Upper lobe of left lung (tissue), 6 donors: ENCODE measurements at regions not wholly inside any gene's neighbourhood (a gene's known extent, or its start where the extent isn't known, plus 50 kb on each side); places are given as distances from the start of the nearest gene placed in this dataset.
"Not testable (repeated sequence)": the region's sequence is repeated elsewhere in the genome, so short reads cannot be mapped to it uniquely, and the experiment has no call there.

ENCODE experiments used
- ATAC-seq, 2 donors: fragments of 200-7000 bp; cut with Tn5 transposase; one replicate each; pipeline ENCODE4 v1.9.1; 2022; ENCODE audit warnings: mild to moderate bottlenecking in 2 of 2, moderate library complexity in 2 of 2; ENCODE audit not compliant: low FRiP score in 2 of 2
- DNase-seq, 2 donors: peaks; one replicate each; pipeline ENCODE4 v3.0.0-alpha.2; 2019 to 2020
- H3K27ac ChIP-seq, 4 donors: fragments of 200-600 bp; sonication (generic); one replicate each; pipeline ENCODE4 v1.5.1; 2016 to 2019
- H3K27me3 ChIP-seq, 4 donors: fragments of 200-600 bp; sonication (generic); one replicate each; pipeline ENCODE4 v1.5.1; 2017 to 2019
- H3K36me3 ChIP-seq, 4 donors: fragments of 200-600 bp; sonication (generic); one replicate each; pipeline ENCODE4 v1.5.1; 2016 to 2019
- H3K4me1 ChIP-seq, 4 donors: fragments of 200-600 bp; sonication (generic); one replicate each; pipeline ENCODE4 v1.5.1; 2018 to 2019
- H3K4me3 ChIP-seq, 4 donors: fragments of 200-600 bp; sonication (generic); one replicate each; pipeline ENCODE4 v1.5.1; 2017 to 2019; ENCODE audit warnings: mild to moderate bottlenecking in 2 of 4, moderate library complexity in 1 of 4
- H3K9me3 ChIP-seq, 4 donors: fragments of 200-600 bp; sonication (generic); one replicate each; pipeline ENCODE4 v1.5.1; 2018 to 2019
- CTCF ChIP-seq, 6 experiments: fragments of 450-650 bp in 4 of 6; fragments of 200-600 bp in 2 of 6; sonication (generic) in 2 of 6; IDR thresholded peaks; one replicate each; pipeline ENCODE4 v1.5.1; 2016 to 2019; ENCODE audit warnings: antibody characterized with exemption in 6 of 6
- EP300 ChIP-seq, 4 donors: sonication (generic); formaldehyde crosslinking; IDR thresholded peaks; one replicate each; pipeline ENCODE4 v1.5.1; 2017; ENCODE audit warnings: antibody characterized with exemption in 4 of 4, control low read depth in 2 of 4
- POLR2A ChIP-seq, 4 donors: fragments of 450-650 bp; IDR thresholded peaks; one replicate each; pipeline ENCODE4 v1.5.1; 2016 to 2017; ENCODE audit warnings: antibody characterized with exemption in 4 of 4, mild to moderate bottlenecking in 2 of 4
- POLR2AphosphoS5 ChIP-seq, 2 donors: sonication (generic); formaldehyde crosslinking; IDR thresholded peaks; one replicate each; pipeline ENCODE4 v1.5.1; 2017; ENCODE audit warnings: antibody characterized with exemption in 2 of 2
- WGBS, 2 donors: methylation state at CpG; one replicate each; pipeline ENCODE4 v1.1.5; 2017 to 2018; 5-methylcytosine and 5-hydroxymethylcytosine counted together
- donor health status: DM: no; HTN: no; CAD: no; lungs with moderate emphysema.
- donor health status: DM: no; HTN: yes; CAD: no; lungs with severe emphysema.

GRCh38 chr9:38128752-38129270 is 59.8 kb upstream of the SHB start:
- Histone ChIP-seq H3K4me1 (no peaks in the 10 kb centered on the region), H3K4me3 (no peak overlapping the region), H3K27me3 (no peaks in the 10 kb centered on the region), H3K36me3 (no peaks in the 10 kb centered on the region), H3K9me3 (no peaks in the 10 kb centered on the region), H3K27ac (no peak overlapping the region)
- DNase-seq (no peak), ATAC-seq (no peak)
- TF ChIP-seq EP300 (IDR thresholded peaks at IDR 0.05) (no peak), POLR2A (IDR thresholded peaks at IDR 0.05) (no peak), POLR2AphosphoS5 (IDR thresholded peaks at IDR 0.05) (no peak), CTCF (IDR thresholded peaks at IDR 0.05) (no peak)
- WGBS, 2 donors = 88 to 95% methylated on average over 5 of the region's 5 CpGs

DNA sequence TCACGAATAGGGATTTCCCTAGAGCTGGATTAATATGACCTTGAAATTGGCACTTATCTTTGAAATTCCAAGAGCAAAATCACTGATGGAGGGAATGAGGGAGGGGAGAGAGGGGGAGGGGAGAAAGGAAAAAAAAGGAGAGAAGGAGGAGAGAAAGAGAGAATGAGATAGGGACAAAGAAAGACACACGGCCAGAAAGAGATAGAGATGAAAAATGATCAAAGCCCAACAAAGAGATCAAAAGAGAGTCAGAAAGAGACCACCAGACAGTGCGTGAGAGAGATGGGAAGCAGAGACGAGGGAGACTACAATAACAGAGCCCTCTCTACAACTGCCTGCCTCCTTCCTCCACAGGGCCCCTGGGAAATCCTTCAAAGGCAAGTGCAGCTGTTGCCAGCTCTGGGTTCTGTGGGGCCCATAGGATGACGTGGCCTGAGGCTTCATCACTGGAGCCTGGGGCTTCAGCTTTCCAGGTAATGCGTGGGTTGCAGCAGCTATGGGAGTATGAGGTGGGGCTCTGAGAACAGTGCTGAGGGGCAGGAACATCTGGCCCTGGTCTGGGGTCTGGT is 58.3 kb upstream of the SHB start:
- Histone ChIP-seq H3K4me3 (no peak overlapping the region), H3K4me1 (no peaks in the 10 kb centered on the region), H3K27me3 (no peaks in the 10 kb centered on the region), H3K36me3 (no peaks in the 10 kb centered on the region), H3K27ac (no peak overlapping the region), H3K9me3 (no peaks in the 10 kb centered on the region)
- TF ChIP-seq EP300 (IDR thresholded peaks at IDR 0.05) (no peak), POLR2A (IDR thresholded peaks at IDR 0.05) (no peak), POLR2AphosphoS5 (IDR thresholded peaks at IDR 0.05) (no peak), CTCF (IDR thresholded peaks at IDR 0.05) (no peak)
- DNase-seq (no peak), ATAC-seq (no peak)
- 83 to 84% methylated on average over 6 of the region's 6 CpGs for WGBS, 2 donors

DNA sequence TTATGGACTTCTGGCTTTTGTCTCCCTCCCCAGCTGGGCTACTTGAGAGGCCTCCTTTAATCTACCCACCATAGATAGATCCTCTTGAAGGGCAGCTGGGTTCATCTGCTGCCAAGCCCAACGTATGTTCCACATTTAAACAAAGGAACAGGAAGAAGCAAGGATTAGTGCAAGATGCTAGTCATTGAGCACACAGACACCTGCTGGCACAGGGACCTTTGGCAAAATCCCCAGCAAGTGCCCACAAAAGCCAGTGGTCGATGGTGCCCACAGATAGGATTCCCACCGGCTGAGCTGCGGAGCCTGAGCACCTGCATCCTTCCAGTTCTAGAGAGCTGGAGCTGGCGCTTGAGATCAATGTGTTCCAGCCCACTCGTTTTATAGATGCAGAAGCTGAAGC is 57.7 kb upstream of the SHB start:
- Histone ChIP-seq H3K4me3 (no peak overlapping the region), H3K36me3 (no peaks in the 10 kb centered on the region), H3K4me1 (no peaks in the 10 kb centered on the region), H3K27me3 (no peaks in the 10 kb centered on the region), H3K27ac (no peak overlapping the region), H3K9me3 (no peaks in the 10 kb centered on the region)
- WGBS, 2 donors = 50 to 83% methylated on average over 2 to 6 of the region's 6 CpGs
- no peak for TF ChIP-seq POLR2A (IDR thresholded peaks at IDR 0.05)
- TF ChIP-seq EP300 (IDR thresholded peaks at IDR 0.05) = no peak
- TF ChIP-seq POLR2AphosphoS5 (IDR thresholded peaks at IDR 0.05) = no peak
- no peak for TF ChIP-seq CTCF (IDR thresholded peaks at IDR 0.05)
- ATAC-seq = no peak
- no peak for DNase-seq

DNA sequence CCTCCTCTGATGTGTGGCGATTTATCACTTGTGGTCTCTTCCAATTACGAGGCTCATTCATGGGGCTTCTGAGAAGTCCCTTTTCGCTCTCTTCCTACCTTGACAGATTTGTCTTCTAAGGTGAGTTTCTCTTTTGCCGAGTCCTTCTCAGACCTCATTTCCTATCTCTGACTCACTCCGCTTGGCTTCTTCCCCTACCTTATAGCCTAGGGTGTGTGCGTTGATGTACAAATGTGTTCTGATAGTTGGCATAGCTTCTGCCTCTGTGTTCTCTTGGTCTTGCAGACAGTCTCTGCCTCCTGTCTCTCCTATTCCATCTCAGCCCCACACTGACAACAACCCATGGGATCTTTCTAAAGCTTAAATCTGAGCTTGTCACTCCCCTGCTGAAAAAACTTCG is 56.9 kb upstream of the SHB start:
- WGBS, 2 donors = 88% methylated on average over 7 of the region's 7 CpGs
- H3K4me3 ChIP-seq = no peak overlapping the region
- DNase-seq = no peak
- no peaks in the 10 kb centered on the region for H3K36me3 ChIP-seq
- TF ChIP-seq POLR2A (IDR thresholded peaks at IDR 0.05) (no peak), EP300 (IDR thresholded peaks at IDR 0.05) (no peak), POLR2AphosphoS5 (IDR thresholded peaks at IDR 0.05) (no peak), CTCF (IDR thresholded peaks at IDR 0.05) (no peak)
- no peak for ATAC-seq
- H3K4me1 ChIP-seq = no peaks in the 10 kb centered on the region
- no peaks in the 10 kb centered on the region for H3K27me3 ChIP-seq
- H3K27ac ChIP-seq = no peak overlapping the region
- H3K9me3 ChIP-seq = no peaks in the 10 kb centered on the region

DNA sequence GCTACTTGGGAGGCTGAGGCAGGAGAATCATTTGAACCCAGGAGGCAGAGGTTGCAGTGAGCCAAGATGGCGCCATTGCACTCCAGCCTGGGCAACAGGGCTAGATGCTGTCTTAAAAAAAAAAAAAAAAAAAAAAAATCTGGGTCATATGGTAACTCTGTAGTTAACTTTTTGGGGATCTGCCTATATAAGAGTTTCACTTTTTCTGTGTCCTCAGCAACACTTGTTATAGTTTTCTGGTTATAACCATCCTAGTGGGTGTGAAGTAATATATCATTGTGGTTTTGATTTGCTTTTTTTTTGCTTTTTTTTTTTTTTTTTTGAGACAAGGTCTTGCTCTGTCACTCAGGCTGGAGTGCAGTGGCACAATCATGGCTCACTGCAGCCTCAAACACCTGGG is 54.3 kb upstream of the SHB start:
- not testable (repeated sequence) for ATAC-seq, H3K27me3 ChIP-seq, H3K36me3 ChIP-seq, H3K27ac ChIP-seq, DNase-seq, H3K4me3 ChIP-seq, H3K9me3 ChIP-seq, H3K4me1 ChIP-seq
- 75 to 88% methylated on average over 1 of the region's 1 CpG for WGBS, 2 donors
